ENCODE measurements at regions not wholly inside any gene's neighbourhood (a gene's known extent, or its start where the extent isn't known, plus 50 kb on each side); places are given as distances from the start of the nearest gene placed in this dataset.
A peak's percentile ranks its signal among the peaks of the same experiment; 100 is the strongest.

- TF ChIP-seq CTCF (IDR thresholded peaks at IDR 0.05), result no peak
- H3K27me3 ChIP-seq, result no peaks in the 10 kb centered on the region
- H3K27ac ChIP-seq, result no peak overlapping the region
- intact Hi-C loops (cut with DNase I; ENCODE audit: low total_unique reads), result no loop called here
- peaks cover 0 to 8% (median 7%) of the 10 kb centered on the region in 3 donors for H3K9me3 ChIP-seq
- H3K4me3 ChIP-seq, result no peak overlapping the region
- H3K4me1 ChIP-seq, result peaks cover 0 to 11% (median 5%) of the 10 kb centered on the region in 4 donors
- no peaks in the 10 kb centered on the region for H3K36me3 ChIP-seq
- peak in 1 of 2 donors; percentile 2 for DNase-seq
Observed at GRCh38 chr15:69929905-69930630, 167.6 kb downstream of the TLE3 start.

- H3K4me3 ChIP-seq, result no peak overlapping the region
- no peak for TF ChIP-seq CTCF (IDR thresholded peaks at IDR 0.05)
- intact Hi-C loops (cut with DNase I; ENCODE audit: low total_unique reads), result no loop called here
- H3K27ac ChIP-seq, result peak overlapping the region in 1 of 2 donors; percentile 21
- peaks cover 0 to 11% (median 5%) of the 10 kb centered on the region in 4 donors for H3K4me1 ChIP-seq
- H3K36me3 ChIP-seq, result no peaks in the 10 kb centered on the region
- H3K27me3 ChIP-seq, result no peaks in the 10 kb centered on the region
- H3K9me3 ChIP-seq, result peaks cover 0 to 12% (median 5%) of the 10 kb centered on the region in 3 donors
- DNase-seq, result peak in 1 of 2 donors; percentile 7
Observed at GRCh38 chr15:69930754-69931153, 167.0 kb downstream of the TLE3 start.

GRCh38 chr15:69931156-69931555, 166.6 kb downstream of the TLE3 start:
- Histone ChIP-seq H3K27ac (peak overlapping the region in 1 of 2 donors; percentile 21), H3K4me3 (no peak overlapping the region), H3K27me3 (no peaks in the 10 kb centered on the region), H3K36me3 (no peaks in the 10 kb centered on the region), H3K9me3 (peaks cover 0 to 16% (median 5%) of the 10 kb centered on the region in 3 donors), H3K4me1 (peaks cover 0 to 11% (median 5%) of the 10 kb centered on the region in 4 donors)
- DNase-seq, result peak in 1 of 2 donors; percentile 20
- TF ChIP-seq CTCF (IDR thresholded peaks at IDR 0.05), result no peak
- intact Hi-C loops (cut with DNase I; ENCODE audit: low total_unique reads), result no loop called here

GRCh38 chr15:69934607-69935006, 163.1 kb downstream of the TLE3 start:
- DNase-seq, result peak in 1 of 2 donors; percentile 10
- H3K27ac ChIP-seq, result no peak overlapping the region
- no peaks in the 10 kb centered on the region for H3K27me3 ChIP-seq
- H3K36me3 ChIP-seq, result no peaks in the 10 kb centered on the region
- TF ChIP-seq CTCF (IDR thresholded peaks at IDR 0.05), result no peak
- H3K4me1 ChIP-seq, result peaks cover 0 to 11% (median 5%) of the 10 kb centered on the region in 4 donors
- no peak overlapping the region for H3K4me3 ChIP-seq
- H3K9me3 ChIP-seq, result peaks cover 0 to 19% (median 5%) of the 10 kb centered on the region in 3 donors
- intact Hi-C loops (cut with DNase I; ENCODE audit: low total_unique reads), result no loop called here

- Histone ChIP-seq H3K27ac (no peak overlapping the region), H3K9me3 (peaks cover 0 to 16% (median 4%) of the 10 kb centered on the region in 3 donors), H3K4me3 (no peak overlapping the region), H3K36me3 (no peaks in the 10 kb centered on the region), H3K4me1 (no peaks in the 10 kb centered on the region), H3K27me3 (no peaks in the 10 kb centered on the region)
- DNase-seq, result no peak
- intact Hi-C loops (cut with DNase I; ENCODE audit: low total_unique reads), result no loop called here
- no peak for TF ChIP-seq CTCF (IDR thresholded peaks at IDR 0.05)
Observed at GRCh38 chr15:69939513-69940440, 157.9 kb downstream of the TLE3 start.
